ENCODE measurements at regions not wholly inside any gene's neighbourhood (a gene's known extent, or its start where the extent isn't known, plus 50 kb on each side); places are given as distances from the start of the nearest gene placed in this dataset.

DNA sequence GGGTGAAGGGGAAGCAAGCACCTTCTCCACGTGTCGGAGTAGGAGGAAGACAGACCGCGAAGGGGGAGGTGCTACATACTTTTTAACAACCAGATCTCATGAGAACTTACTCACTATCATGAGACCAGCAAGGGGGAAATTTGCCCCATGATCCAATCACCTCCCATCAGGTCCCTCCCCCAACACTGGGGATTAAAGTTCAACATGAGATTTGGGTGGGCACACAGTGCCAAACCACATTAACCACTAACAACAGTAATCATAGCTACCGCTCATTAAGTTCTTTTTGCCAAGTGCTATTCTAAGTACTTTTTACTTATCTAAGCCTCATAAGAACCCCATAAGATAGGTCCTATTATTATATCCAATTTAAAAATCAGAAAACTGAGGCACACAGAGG is 450.5 kb upstream of the DDI1 start (continued):
- TF ChIP-seq, protein P1, sequence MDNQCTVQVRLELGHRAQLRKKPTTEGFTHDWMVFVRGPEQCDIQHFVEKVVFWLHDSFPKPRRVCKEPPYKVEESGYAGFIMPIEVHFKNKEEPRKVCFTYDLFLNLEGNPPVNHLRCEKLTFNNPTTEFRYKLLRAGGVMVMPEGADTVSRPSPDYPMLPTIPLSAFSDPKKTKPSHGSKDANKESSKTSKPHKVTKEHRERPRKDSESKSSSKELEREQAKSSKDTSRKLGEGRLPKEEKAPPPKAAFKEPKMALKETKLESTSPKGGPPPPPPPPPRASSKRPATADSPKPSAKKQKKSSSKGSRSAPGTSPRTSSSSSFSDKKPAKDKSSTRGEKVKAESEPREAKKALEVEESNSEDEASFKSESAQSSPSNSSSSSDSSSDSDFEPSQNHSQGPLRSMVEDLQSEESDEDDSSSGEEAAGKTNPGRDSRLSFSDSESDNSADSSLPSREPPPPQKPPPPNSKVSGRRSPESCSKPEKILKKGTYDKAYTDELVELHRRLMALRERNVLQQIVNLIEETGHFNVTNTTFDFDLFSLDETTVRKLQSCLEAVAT (IDR thresholded peaks at IDR 0.05): no peak
- TF ChIP-seq SMAD1 (IDR thresholded peaks at IDR 0.05; ENCODE audit: low read depth, partially characterized antibody) (no peak), SIN3A (IDR thresholded peaks at IDR 0.05; ENCODE audit: low read depth, low read length) (no peak), WRNIP1 (IDR thresholded peaks at IDR 0.05; ENCODE audit: borderline replicate concordance, low read depth, low read length) (no peak)

DNA sequence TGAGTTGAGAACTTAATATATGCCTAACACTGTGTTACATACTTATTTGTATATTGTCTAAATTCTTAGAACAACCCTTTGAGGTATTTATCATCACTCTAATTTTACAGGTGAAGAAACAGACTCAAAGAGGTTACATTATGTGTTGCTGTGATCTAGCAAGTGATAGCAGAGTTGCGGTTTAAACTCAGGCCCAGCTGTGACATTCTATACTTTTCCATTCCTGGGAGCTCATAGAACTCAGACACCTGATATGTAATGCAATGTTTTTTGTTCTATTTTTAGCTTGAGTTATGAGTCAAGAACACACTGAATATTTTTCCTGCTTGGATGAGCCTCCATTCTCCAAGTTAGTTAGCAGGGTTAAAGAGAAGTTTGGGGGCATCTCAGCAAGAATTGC is 449.7 kb upstream of the DDI1 start:
- no TSS peak for BruUV-seq (replicated peaks)
- no peak for FAIRE-seq
- ChIA-PET POLR2A (no interaction called here), RAD21 (ENCODE audit: unreplicated experiment) (interaction anchor here (1.0 kb wide), 1 partner anchor 17 kb away, joined by 3 read pairs; no protein-coding TSS in a partner anchor), CTCF (interaction anchor here (1.3 to 1.5 kb wide), 2 partner anchors 14 to 853 kb away, joined by 3 to 4 read pairs; no protein-coding TSS in a partner anchor), SMC1A (ENCODE audit: uncharacterized antibody, unreplicated experiment) (no interaction called here)
- H2AFZ ChIP-seq (ENCODE audit: control insufficient read depth, low read depth, low read length): no peak overlapping the region
- no peaks in the 10 kb centered on the region for H3K9me3 ChIP-seq (replicated peaks; ENCODE audit: control insufficient read depth, insufficient read depth, low read length)
- no peaks in the 10 kb centered on the region for H3K79me2 ChIP-seq (ENCODE audit: control insufficient read depth, insufficient read depth, low read length)
- no peak for ATAC-seq
- H3K27me3 ChIP-seq (replicated peaks in 1 of 2; ENCODE audit: control insufficient read depth in 2 of 2, insufficient read depth in 2 of 2, low read length in 1 of 2): no peaks in the 10 kb centered on the region
- no peak for TF ChIP-seq ZNF24 (IDR thresholded peaks at IDR 0.05)
- TF ChIP-seq KAT2A (conservative IDR thresholded peaks at IDR 0.05; ENCODE audit: control insufficient read depth, low read depth, low read length): no peak
- no peak for TF ChIP-seq SMC3 (IDR thresholded peaks at IDR 0.05; ENCODE audit: borderline replicate concordance, low read length)
- TF ChIP-seq FOS (IDR thresholded peaks at IDR 0.05; ENCODE audit: borderline replicate concordance, extremely low read depth, insufficient read length): no peak
- no peak for TF ChIP-seq ZZZ3 (IDR thresholded peaks at IDR 0.05; ENCODE audit: control insufficient read depth, insufficient read length, low read depth)
- no peak for TF ChIP-seq BHLHE40 (IDR thresholded peaks at IDR 0.05; ENCODE audit: borderline replicate concordance in 1 of 2, low read depth in 2 of 2, low read length in 1 of 2)
- TF ChIP-seq EZH2 (IDR thresholded peaks at IDR 0.05; ENCODE audit: borderline replicate concordance, control insufficient read depth, low read depth, low read length): no peak
- TF ChIP-seq TBL1XR1 (IDR thresholded peaks at IDR 0.05; ENCODE audit: low read depth, low read length): no peak
- TF ChIP-seq RUNX3 (IDR thresholded peaks at IDR 0.05; ENCODE audit: low read length): no peak
- TF ChIP-seq, protein P2, sequence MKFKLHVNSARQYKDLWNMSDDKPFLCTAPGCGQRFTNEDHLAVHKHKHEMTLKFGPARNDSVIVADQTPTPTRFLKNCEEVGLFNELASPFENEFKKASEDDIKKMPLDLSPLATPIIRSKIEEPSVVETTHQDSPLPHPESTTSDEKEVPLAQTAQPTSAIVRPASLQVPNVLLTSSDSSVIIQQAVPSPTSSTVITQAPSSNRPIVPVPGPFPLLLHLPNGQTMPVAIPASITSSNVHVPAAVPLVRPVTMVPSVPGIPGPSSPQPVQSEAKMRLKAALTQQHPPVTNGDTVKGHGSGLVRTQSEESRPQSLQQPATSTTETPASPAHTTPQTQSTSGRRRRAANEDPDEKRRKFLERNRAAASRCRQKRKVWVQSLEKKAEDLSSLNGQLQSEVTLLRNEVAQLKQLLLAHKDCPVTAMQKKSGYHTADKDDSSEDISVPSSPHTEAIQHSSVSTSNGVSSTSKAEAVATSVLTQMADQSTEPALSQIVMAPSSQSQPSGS (IDR thresholded peaks at IDR 0.05; ENCODE audit: low read length): no peak
- no peak for TF ChIP-seq DPF2 (IDR thresholded peaks at IDR 0.05)
- TF ChIP-seq ATF7 (IDR thresholded peaks at IDR 0.05; ENCODE audit: low read depth): no peak
- TF ChIP-seq EED (IDR thresholded peaks at IDR 0.05; ENCODE audit: low read depth): no peak
- TF ChIP-seq ZNF384 (IDR thresholded peaks at IDR 0.05; ENCODE audit: borderline replicate concordance, low read depth, low read length): no peak
- no peak for TF ChIP-seq NBN (IDR thresholded peaks at IDR 0.05)
- TF ChIP-seq, protein P3, sequence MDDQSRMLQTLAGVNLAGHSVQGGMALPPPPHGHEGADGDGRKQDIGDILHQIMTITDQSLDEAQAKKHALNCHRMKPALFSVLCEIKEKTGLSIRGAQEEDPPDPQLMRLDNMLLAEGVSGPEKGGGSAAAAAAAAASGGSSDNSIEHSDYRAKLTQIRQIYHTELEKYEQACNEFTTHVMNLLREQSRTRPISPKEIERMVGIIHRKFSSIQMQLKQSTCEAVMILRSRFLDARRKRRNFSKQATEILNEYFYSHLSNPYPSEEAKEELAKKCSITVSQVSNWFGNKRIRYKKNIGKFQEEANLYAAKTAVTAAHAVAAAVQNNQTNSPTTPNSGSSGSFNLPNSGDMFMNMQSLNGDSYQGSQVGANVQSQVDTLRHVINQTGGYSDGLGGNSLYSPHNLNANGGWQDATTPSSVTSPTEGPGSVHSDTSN (IDR thresholded peaks at IDR 0.05; ENCODE audit: insufficient replicate concordance, low read depth, low read length): no peak
- TF ChIP-seq RCOR1 (conservative IDR thresholded peaks at IDR 0.05; ENCODE audit: low read depth, low read length): no peak
- no peaks in the 10 kb centered on the region for H4K20me1 ChIP-seq (ENCODE audit: control insufficient read depth, insufficient read depth)
- no peak overlapping the region for H3K4me3 ChIP-seq
- no peaks in the 10 kb centered on the region for H3K4me1 ChIP-seq (ENCODE audit: control insufficient read depth, insufficient read depth, low read length)
- no peak for DNase-seq (ENCODE audit: low read depth, low spot score)
- intact Hi-C loops (cut with micrococcal nuclease; ENCODE audit: unreplicated experiment): no loop called here
- no peak overlapping the region for H3K27ac ChIP-seq (ENCODE audit: control insufficient read depth, insufficient read depth)
- no peak overlapping the region for H3K9ac ChIP-seq (ENCODE audit: control insufficient read depth, insufficient read depth, low read length)
- WGBS (ENCODE audit: insufficient coverage, insufficient replicate concordance, low lambda C conversion rate, missing lambda C conversion rate): 88% methylated on average over 1 of the region's 1 CpG
- in situ Hi-C loops (cut with MboI): no loop called here
- H3K4me2 ChIP-seq (ENCODE audit: control insufficient read depth, insufficient read depth): no peak overlapping the region
- H3K36me3 ChIP-seq (ENCODE audit: control insufficient read depth in 2 of 2, insufficient read depth in 2 of 2, low read length in 1 of 2): no peaks in the 10 kb centered on the region

Data from GM12878 (cell line).